ENCODE measurements at regions not wholly inside any gene's neighbourhood (a gene's known extent, or its start where the extent isn't known, plus 50 kb on each side); places are given as distances from the start of the nearest gene placed in this dataset.

- TF ChIP-seq EZH2 (IDR thresholded peaks at IDR 0.05; ENCODE audit: borderline replicate concordance, low read depth, low read length, poor library complexity, severe bottlenecking): no peak
- TF ChIP-seq, protein P1, sequence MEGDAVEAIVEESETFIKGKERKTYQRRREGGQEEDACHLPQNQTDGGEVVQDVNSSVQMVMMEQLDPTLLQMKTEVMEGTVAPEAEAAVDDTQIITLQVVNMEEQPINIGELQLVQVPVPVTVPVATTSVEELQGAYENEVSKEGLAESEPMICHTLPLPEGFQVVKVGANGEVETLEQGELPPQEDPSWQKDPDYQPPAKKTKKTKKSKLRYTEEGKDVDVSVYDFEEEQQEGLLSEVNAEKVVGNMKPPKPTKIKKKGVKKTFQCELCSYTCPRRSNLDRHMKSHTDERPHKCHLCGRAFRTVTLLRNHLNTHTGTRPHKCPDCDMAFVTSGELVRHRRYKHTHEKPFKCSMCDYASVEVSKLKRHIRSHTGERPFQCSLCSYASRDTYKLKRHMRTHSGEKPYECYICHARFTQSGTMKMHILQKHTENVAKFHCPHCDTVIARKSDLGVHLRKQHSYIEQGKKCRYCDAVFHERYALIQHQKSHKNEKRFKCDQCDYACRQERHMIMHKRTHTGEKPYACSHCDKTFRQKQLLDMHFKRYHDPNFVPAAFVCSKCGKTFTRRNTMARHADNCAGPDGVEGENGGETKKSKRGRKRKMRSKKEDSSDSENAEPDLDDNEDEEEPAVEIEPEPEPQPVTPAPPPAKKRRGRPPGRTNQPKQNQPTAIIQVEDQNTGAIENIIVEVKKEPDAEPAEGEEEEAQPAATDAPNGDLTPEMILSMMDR (conservative IDR thresholded peaks at IDR 0.05; ENCODE audit: low read depth, low read length): no peak
These were observed 66.8 kb upstream of the SPRED2 start for GRCh38 chr2:65499216-65499615.
